ENCODE measurements at regions not wholly inside any gene's neighbourhood (a gene's known extent, or its start where the extent isn't known, plus 50 kb on each side); places are given as distances from the start of the nearest gene placed in this dataset.

DNA sequence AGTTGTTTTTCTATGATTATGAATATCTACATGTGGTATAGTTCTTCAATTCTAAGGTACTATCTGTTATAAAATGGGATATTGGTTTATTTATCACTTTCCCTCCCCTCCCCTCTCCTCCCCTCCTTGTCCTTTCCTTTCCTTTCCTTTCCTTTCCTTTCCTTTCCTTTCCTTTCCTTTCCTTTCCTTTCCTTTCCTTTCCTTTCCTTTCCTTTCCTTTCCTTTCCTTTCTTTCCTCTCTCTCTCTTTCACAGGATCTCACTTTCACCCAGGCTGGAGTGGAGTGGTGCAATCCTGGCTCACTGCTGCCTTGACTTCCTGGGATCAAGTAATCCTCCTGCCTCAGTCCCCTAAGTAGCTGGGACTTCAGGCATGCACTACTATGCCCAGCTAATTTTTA is 466.8 kb downstream of the DMAC1 start:
- Histone ChIP-seq H3K9me3 (ENCODE audit: control insufficient read depth, insufficient read depth, low read length) (no peaks in the 10 kb centered on the region), H3K4me1 (ENCODE audit: control insufficient read depth, insufficient read depth, low read length) (no peaks in the 10 kb centered on the region), H3K27me3 (ENCODE audit: control insufficient read depth, insufficient read depth, low read length) (no peaks in the 10 kb centered on the region), H3K4me3 (ENCODE audit: low read depth, low read length) (no peak overlapping the region), H3K36me3 (ENCODE audit: control insufficient read depth, insufficient read depth, low read length) (no peaks in the 10 kb centered on the region), H3K9ac (ENCODE audit: low read depth, low read length) (no peak overlapping the region)

DNA sequence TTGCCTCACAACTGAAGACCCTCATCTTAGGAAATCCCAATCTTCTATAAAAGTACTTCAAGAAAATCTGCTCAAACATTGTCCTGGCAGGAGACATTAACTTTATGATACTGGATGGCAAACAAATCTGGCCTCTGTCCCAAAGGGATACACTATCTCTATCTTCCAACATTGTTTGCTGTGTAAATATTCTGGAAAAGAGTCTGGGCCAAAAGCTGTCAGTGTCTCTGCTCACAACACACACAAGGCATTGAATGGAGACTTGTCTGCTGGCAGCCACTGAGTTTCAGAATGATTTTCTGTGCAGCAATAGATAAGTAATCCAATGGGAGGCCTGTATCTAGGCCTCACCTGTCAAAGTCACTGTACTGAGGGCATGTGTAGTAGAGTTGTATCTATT is 471.1 kb downstream of the DMAC1 start:
- no peaks in the 10 kb centered on the region for H3K4me1 ChIP-seq (ENCODE audit: control insufficient read depth, insufficient read depth, low read length)
- H3K4me3 ChIP-seq (ENCODE audit: low read depth, low read length), result no peak overlapping the region
- H3K36me3 ChIP-seq (ENCODE audit: control insufficient read depth, insufficient read depth, low read length), result no peaks in the 10 kb centered on the region
- no peaks in the 10 kb centered on the region for H3K27me3 ChIP-seq (ENCODE audit: control insufficient read depth, insufficient read depth, low read length)
- no peaks in the 10 kb centered on the region for H3K9me3 ChIP-seq (ENCODE audit: control insufficient read depth, insufficient read depth, low read length)
- no peak overlapping the region for H3K9ac ChIP-seq (ENCODE audit: low read depth, low read length)

DNA sequence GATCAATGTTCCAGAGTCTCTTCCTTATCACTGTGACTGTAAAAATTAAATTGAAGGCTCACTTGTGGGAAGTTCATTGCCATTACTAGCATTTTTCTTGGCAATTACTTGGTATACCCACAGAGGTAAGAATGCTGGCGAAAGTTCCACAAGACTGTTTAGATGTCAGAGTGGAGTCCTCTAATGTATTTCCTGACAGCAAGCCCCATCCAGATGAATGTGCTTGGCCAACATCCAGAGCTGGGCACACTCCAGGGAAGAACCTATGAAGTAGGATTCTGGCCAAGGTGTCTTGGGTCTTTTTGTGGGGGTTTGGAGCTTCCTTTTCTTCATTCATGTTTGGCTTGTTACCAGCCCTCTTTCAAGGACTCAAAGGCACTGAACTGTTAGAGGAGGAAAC is 473.6 kb downstream of the DMAC1 start:
- no peaks in the 10 kb centered on the region for H3K9me3 ChIP-seq (ENCODE audit: control insufficient read depth, insufficient read depth, low read length)
- no peaks in the 10 kb centered on the region for H3K4me1 ChIP-seq (ENCODE audit: control insufficient read depth, insufficient read depth, low read length)
- H3K27me3 ChIP-seq (ENCODE audit: control insufficient read depth, insufficient read depth, low read length), result no peaks in the 10 kb centered on the region
- H3K4me3 ChIP-seq (ENCODE audit: low read depth, low read length), result no peak overlapping the region
- no peaks in the 10 kb centered on the region for H3K36me3 ChIP-seq (ENCODE audit: control insufficient read depth, insufficient read depth, low read length)
- H3K9ac ChIP-seq (ENCODE audit: low read depth, low read length), result no peak overlapping the region

DNA sequence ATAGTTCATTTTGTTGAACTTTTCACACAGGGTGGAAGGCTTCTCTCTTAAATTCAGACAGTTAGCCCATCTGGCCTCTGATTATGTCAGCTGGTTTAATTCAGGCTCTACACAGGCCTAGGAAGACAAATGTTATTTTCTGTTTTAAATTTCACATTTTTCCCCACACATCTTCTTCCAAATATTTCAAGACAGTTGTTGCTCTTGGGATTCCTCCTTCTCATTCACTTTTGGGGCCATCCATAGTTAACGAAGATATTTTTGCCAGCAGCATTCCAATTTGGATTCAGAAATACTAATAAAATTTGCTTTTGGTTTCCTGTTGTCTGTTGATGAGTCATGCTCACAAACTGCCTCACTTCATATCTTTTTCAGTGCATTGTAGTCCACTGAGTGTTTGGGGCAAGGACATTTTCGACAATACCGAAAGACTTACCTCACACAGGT is 475.4 kb downstream of the DMAC1 start:
- Histone ChIP-seq H3K9me3 (ENCODE audit: control insufficient read depth, insufficient read depth, low read length) (no peaks in the 10 kb centered on the region), H3K4me1 (ENCODE audit: control insufficient read depth, insufficient read depth, low read length) (no peaks in the 10 kb centered on the region), H3K27me3 (ENCODE audit: control insufficient read depth, insufficient read depth, low read length) (no peaks in the 10 kb centered on the region), H3K9ac (ENCODE audit: low read depth, low read length) (no peak overlapping the region), H3K4me3 (ENCODE audit: low read depth, low read length) (no peak overlapping the region), H3K36me3 (ENCODE audit: control insufficient read depth, insufficient read depth, low read length) (no peaks in the 10 kb centered on the region)

DNA sequence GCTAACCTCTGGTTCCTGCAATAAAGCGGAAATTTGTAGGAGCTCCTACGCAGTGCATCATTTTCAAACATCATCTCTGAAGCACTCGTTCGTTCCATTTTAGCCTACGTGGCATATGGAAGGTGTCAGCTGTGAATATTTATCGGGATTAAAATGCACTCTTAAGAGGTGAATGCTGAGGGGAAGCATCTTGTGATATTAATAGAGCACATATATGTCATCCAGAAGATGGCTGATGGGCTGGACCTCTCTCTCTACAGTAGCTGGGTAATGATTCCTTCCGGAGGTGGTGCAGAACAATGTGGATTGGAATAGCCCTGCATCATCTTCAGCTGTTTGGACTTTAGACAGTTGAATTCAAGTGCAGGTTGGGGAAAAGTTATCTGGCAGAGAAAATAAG is 478.7 kb downstream of the DMAC1 start:
- Histone ChIP-seq H3K4me3 (ENCODE audit: low read depth, low read length) (no peak overlapping the region), H3K4me1 (ENCODE audit: control insufficient read depth, insufficient read depth, low read length) (peaks cover 7% of the 10 kb centered on the region), H3K27me3 (ENCODE audit: control insufficient read depth, insufficient read depth, low read length) (no peaks in the 10 kb centered on the region), H3K9me3 (ENCODE audit: control insufficient read depth, insufficient read depth, low read length) (no peaks in the 10 kb centered on the region), H3K9ac (ENCODE audit: low read depth, low read length) (no peak overlapping the region), H3K36me3 (ENCODE audit: control insufficient read depth, insufficient read depth, low read length) (no peaks in the 10 kb centered on the region)

DNA sequence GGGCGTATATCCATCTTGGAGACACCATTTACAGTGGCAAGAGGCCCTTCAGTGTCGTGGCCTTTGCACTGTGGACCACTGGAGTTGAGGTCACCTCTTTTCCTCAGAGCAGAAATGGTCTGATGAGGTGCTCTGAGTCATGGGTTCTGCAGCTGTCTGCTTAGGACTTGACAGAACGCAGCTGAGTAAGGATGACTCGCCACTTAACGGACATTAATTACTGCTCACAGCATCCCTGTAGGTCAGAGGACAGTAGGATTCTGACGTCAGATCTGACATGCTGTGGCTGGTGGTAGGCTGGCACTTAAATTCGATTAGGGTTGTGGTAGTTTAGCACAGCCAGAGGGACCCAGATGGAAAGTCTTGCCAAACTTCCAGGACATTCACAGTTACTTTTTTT is 479.4 kb downstream of the DMAC1 start:
- no peak overlapping the region for H3K4me3 ChIP-seq (ENCODE audit: low read depth, low read length)
- H3K36me3 ChIP-seq (ENCODE audit: control insufficient read depth, insufficient read depth, low read length), result no peaks in the 10 kb centered on the region
- peaks cover 7% of the 10 kb centered on the region for H3K4me1 ChIP-seq (ENCODE audit: control insufficient read depth, insufficient read depth, low read length)
- H3K27me3 ChIP-seq (ENCODE audit: control insufficient read depth, insufficient read depth, low read length), result no peaks in the 10 kb centered on the region
- no peaks in the 10 kb centered on the region for H3K9me3 ChIP-seq (ENCODE audit: control insufficient read depth, insufficient read depth, low read length)
- H3K9ac ChIP-seq (ENCODE audit: low read depth, low read length), result no peak overlapping the region

DNA sequence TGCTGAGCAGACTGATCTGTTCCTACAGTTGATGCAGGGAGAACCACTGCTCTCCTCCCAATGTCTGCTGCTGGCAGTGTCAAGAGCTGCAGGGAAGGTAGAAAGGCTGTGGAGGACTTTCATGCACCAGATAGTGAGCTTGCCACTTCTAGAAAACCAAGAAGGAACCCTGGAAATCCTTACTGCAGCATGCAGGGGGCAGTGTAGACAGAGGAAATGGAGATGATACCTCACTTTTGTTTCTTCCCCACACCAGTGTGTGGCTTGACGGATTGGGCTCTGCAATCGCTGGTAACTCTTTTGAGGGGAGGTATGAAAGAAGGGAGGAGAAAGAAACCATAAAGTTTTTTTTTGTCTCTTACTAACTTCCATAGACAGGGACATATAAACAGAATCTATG is 480.7 kb downstream of the DMAC1 start:
- no peak overlapping the region for H3K4me3 ChIP-seq (ENCODE audit: low read depth, low read length)
- H3K9ac ChIP-seq (ENCODE audit: low read depth, low read length), result no peak overlapping the region
- H3K27me3 ChIP-seq (ENCODE audit: control insufficient read depth, insufficient read depth, low read length), result no peaks in the 10 kb centered on the region
- no peaks in the 10 kb centered on the region for H3K36me3 ChIP-seq (ENCODE audit: control insufficient read depth, insufficient read depth, low read length)
- H3K4me1 ChIP-seq (ENCODE audit: control insufficient read depth, insufficient read depth, low read length), result peaks cover 7% of the 10 kb centered on the region
- no peaks in the 10 kb centered on the region for H3K9me3 ChIP-seq (ENCODE audit: control insufficient read depth, insufficient read depth, low read length)

DNA sequence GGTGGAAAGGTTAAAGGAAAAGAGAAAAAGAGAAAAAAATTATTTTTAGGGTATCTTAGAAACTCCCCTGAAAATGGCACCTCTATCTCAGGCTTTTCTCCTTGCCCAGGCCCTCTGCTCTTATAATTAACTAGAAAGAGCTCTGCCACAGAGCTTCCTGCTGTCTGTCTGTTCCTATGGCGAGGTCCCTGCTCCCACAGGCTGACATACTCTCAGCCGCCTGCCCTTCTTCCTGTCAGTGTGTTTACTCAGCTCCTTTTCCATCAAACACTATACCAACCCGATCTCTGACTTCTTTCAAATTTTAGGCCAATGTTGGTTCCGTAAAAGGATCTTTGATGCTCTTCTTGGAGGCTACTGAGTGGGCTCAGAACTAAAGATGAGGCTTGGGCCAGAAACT is 482.6 kb downstream of the DMAC1 start:
- Histone ChIP-seq H3K9me3 (ENCODE audit: control insufficient read depth, insufficient read depth, low read length) (no peaks in the 10 kb centered on the region), H3K9ac (ENCODE audit: low read depth, low read length) (no peak overlapping the region), H3K4me1 (ENCODE audit: control insufficient read depth, insufficient read depth, low read length) (peaks cover 7% of the 10 kb centered on the region), H3K27me3 (ENCODE audit: control insufficient read depth, insufficient read depth, low read length) (no peaks in the 10 kb centered on the region), H3K36me3 (ENCODE audit: control insufficient read depth, insufficient read depth, low read length) (no peaks in the 10 kb centered on the region), H3K4me3 (ENCODE audit: low read depth, low read length) (no peak overlapping the region)

DNA sequence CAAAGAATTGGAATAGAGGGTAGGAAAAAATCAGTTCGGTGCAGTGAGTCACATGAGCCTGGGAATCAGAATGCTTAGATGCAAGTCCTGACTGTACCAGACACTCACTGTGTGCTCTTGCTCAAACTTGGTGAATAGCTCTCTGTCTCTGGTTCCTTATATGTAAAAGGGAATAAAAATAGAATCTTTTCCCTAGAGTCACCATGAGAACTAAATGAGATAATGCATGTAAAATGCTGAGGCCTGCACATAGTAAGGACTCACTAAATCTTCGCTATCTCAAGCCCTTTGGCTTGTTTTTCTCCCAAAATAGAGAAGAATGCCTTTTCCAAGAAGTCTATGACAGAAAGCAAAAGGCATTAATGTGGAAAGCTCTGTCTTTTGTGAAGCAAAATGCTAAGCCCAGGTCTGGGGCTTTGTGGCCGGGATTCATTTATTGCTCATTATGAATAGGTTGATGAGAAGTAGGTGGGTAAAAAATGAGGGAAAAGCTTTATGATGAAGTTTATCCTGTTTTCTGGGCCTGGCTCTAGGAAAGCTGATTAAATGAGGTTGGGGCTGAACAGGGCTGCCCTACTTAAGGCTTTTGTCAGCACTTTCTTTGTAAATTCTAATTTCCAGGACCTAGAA is 483.3 kb downstream of the DMAC1 start:
- Histone ChIP-seq H3K27me3 (ENCODE audit: control insufficient read depth, insufficient read depth, low read length) (no peaks in the 10 kb centered on the region), H3K4me1 (ENCODE audit: control insufficient read depth, insufficient read depth, low read length) (peaks cover 7% of the 10 kb centered on the region), H3K4me3 (ENCODE audit: low read depth, low read length) (no peak overlapping the region), H3K9me3 (ENCODE audit: control insufficient read depth, insufficient read depth, low read length) (no peaks in the 10 kb centered on the region), H3K36me3 (ENCODE audit: control insufficient read depth, insufficient read depth, low read length) (no peaks in the 10 kb centered on the region), H3K9ac (ENCODE audit: low read depth, low read length) (no peak overlapping the region)

DNA sequence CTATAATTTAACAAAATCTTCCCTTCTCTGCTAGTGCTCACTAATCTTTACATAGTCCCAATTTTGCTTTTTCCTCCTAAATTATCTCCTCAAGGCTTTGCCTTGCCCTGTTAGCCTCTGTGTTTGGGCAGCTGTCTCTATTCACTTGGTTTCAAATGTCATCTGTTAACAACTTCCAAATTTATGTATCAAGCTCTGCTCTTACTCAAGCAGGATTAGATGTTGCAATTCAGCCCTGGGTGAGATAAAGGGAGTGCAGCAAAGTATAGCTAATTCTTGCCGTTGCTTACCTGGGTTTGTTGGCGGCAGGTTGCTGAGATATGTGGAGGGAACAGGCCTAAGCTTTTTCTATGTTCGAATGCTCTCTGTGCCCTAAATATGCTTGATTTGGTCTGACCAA is 483.8 kb downstream of the DMAC1 start:
- Histone ChIP-seq H3K9ac (ENCODE audit: low read depth, low read length) (no peak overlapping the region), H3K4me3 (ENCODE audit: low read depth, low read length) (no peak overlapping the region), H3K36me3 (ENCODE audit: control insufficient read depth, insufficient read depth, low read length) (no peaks in the 10 kb centered on the region), H3K4me1 (ENCODE audit: control insufficient read depth, insufficient read depth, low read length) (peaks cover 7% of the 10 kb centered on the region), H3K9me3 (ENCODE audit: control insufficient read depth, insufficient read depth, low read length) (no peaks in the 10 kb centered on the region), H3K27me3 (ENCODE audit: control insufficient read depth, insufficient read depth, low read length) (no peaks in the 10 kb centered on the region)

DNA sequence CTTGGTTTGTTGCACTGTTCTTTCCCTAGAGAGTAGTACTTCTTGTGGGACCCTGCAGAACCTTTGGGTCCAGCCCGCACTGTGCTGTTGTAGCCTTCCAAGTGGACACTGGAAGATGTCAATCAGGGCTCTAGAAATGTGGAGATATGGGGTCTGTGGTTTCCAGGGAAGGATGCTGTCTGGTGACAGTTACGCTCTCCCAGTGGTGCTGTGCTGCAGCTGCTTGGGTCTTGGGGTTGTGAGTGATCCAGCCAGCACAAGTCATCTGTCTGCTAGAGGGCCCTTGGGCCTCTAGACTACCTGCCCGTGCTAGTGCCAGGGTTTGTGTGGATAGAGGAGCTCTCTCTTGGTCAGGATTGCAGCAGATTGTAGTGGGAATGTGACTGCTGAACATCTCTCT is 484.5 kb downstream of the DMAC1 start:
- no peak overlapping the region for H3K4me3 ChIP-seq (ENCODE audit: low read depth, low read length)
- H3K4me1 ChIP-seq (ENCODE audit: control insufficient read depth, insufficient read depth, low read length), result peaks cover 7% of the 10 kb centered on the region
- H3K27me3 ChIP-seq (ENCODE audit: control insufficient read depth, insufficient read depth, low read length), result no peaks in the 10 kb centered on the region
- no peak overlapping the region for H3K9ac ChIP-seq (ENCODE audit: low read depth, low read length)
- no peaks in the 10 kb centered on the region for H3K9me3 ChIP-seq (ENCODE audit: control insufficient read depth, insufficient read depth, low read length)
- H3K36me3 ChIP-seq (ENCODE audit: control insufficient read depth, insufficient read depth, low read length), result no peaks in the 10 kb centered on the region

DNA sequence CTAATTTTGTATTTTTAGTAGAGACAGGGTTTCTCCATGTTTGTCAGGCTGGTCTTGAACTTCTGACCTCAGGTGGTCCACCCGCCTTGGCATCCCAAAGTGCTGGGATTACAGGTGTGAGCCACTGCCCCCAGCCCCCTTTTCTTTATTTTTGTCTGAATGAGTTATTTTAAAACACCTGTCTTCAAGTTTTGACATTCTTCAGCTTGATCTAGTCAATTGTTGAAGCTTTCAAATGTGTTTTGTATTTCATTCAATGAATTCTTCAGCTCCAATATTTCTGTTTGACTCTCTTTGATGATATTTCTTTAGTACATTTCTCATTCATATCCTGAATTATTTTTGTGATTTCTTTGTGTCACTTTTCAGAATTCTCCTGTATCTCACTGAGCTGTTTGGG is 486.2 kb downstream of the DMAC1 start:
- Histone ChIP-seq H3K36me3 (ENCODE audit: control insufficient read depth, insufficient read depth, low read length) (no peaks in the 10 kb centered on the region), H3K27me3 (ENCODE audit: control insufficient read depth, insufficient read depth, low read length) (no peaks in the 10 kb centered on the region), H3K4me1 (ENCODE audit: control insufficient read depth, insufficient read depth, low read length) (peaks cover 7% of the 10 kb centered on the region), H3K9ac (ENCODE audit: low read depth, low read length) (no peak overlapping the region), H3K9me3 (ENCODE audit: control insufficient read depth, insufficient read depth, low read length) (peaks cover 3% of the 10 kb centered on the region), H3K4me3 (ENCODE audit: low read depth, low read length) (no peak overlapping the region)

Measured in iPS-15b (cell line).